ENCODE measurements at regions not wholly inside any gene's neighbourhood (a gene's known extent, or its start where the extent isn't known, plus 50 kb on each side); places are given as distances from the start of the nearest gene placed in this dataset.

GRCh38 chr20:60579941-60580515 lies 621.8 kb downstream of the CDH26 start:
- DNase-seq (ENCODE audit: insufficient read length, low spot score) (no peak), FAIRE-seq (no peak)
- no peak for TF ChIP-seq CTCF (IDR thresholded peaks at IDR 0.05; ENCODE audit: insufficient read depth, missing control alignments)

DNA sequence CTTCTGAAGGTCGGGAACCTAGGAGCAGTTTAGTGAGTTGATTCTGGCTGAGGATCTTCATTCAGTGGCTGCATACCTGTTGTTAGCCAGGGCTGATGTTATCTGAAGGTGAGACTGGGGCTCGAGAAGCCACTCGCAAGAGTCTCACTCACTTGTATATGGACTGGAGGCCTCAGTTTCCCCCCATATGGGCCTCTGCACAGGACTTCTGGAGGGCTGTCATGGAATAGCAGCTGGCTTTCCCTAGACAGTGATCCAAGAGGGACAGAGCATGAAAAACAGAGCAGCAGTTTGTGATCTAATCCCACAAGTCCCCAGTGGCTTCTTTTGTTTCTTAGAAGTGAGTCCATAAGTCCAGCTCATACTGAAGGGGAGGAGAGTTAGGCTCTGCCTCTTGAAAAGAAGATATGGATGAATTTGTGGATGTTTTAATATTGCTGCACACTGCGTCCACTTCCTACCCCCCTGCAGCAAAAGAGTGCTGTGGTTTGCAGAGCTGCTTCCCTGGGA lies 623.4 kb downstream of the CDH26 start:
- TF ChIP-seq CTCF (IDR thresholded peaks at IDR 0.05; ENCODE audit: insufficient read depth, missing control alignments), result no peak
- DNase-seq (ENCODE audit: insufficient read length, low spot score), result no peak
- FAIRE-seq, result no peak

DNA sequence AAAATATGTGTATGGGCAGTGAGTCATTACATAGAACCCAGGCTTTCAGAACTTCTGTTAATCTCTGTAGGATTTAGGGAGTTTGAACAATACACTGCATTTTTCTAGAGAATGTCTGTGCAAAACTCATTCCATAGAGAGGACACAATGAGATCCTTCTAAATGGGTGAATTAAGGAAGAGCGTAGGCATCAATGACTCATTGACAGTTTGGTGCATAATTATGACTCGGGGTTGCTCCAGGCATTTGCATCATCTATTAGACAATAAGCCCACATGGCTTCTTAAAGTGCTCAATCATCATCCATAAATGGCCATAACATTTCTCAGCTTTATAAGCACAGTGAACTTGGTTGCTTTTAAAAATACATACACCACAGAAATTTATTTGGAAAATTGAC lies 625.5 kb downstream of the CDH26 start:
- DNase-seq (ENCODE audit: insufficient read length, low spot score) (no peak), FAIRE-seq (no peak)
- TF ChIP-seq CTCF (IDR thresholded peaks at IDR 0.05; ENCODE audit: insufficient read depth, missing control alignments), result no peak

DNA sequence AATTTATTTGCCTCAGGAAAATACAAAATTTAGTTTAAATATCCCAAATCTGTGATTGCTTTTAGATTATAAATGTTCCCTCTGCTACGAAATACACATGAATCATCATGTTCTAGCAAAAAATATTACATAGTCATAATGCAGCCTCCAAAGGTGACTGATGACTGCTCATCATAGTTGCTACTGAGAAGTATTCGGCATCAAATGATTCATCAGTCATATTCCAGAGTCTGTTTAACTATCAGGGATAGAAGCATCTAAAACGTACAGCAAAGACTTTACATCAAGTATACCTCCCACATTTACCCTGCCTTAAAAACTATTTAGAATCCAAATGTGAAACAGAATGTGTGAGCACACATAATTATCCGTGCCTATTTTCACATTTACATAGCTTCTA lies 626.0 kb downstream of the CDH26 start:
- TF ChIP-seq CTCF (IDR thresholded peaks at IDR 0.05; ENCODE audit: insufficient read depth, missing control alignments), result no peak
- FAIRE-seq, result no peak
- no peak for DNase-seq (ENCODE audit: insufficient read length, low spot score)

GRCh38 chr20:60585651-60586050 lies 627.4 kb downstream of the CDH26 start:
- no peak for DNase-seq (ENCODE audit: insufficient read length, low spot score)
- no peak for TF ChIP-seq CTCF (IDR thresholded peaks at IDR 0.05; ENCODE audit: insufficient read depth, missing control alignments)
- FAIRE-seq, result no peak

GRCh38 chr20:60586269-60587050 lies 628.2 kb downstream of the CDH26 start:
- FAIRE-seq (no peak), DNase-seq (ENCODE audit: insufficient read length, low spot score) (no peak)
- TF ChIP-seq CTCF (IDR thresholded peaks at IDR 0.05; ENCODE audit: insufficient read depth, missing control alignments), result no peak

DNA sequence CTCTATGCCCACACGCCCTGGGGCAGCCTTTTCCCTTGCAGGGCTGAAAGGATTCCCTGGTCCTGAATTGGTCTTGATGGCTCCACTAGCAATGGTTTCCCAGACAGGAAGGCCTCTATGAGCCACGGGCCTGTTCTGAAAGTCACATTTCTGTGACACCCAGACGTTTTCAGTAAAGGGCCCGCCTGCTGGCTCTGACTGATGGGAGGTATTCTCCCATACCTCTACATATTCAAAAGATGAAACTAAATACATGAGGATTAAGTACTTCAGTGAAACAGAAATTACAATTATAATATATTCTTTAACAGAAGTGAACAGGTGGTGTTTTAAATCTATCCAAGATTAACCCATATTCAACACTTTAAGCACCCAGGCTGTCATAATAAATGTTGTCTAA lies 629.8 kb downstream of the CDH26 start:
- TF ChIP-seq CTCF (IDR thresholded peaks at IDR 0.05; ENCODE audit: insufficient read depth, missing control alignments), result no peak
- no peak for FAIRE-seq

More for the DNA sequence above, 629.8 kb downstream of the CDH26 start:
- no peak for DNase-seq (ENCODE audit: insufficient read length, low spot score)

Data from D721Med (cell line).